GM21825 (cell line): ENCODE measurements at regions not wholly inside any gene's neighbourhood (a gene's known extent, or its start where the extent isn't known, plus 50 kb on each side); places are given as distances from the start of the nearest gene placed in this dataset.
"Not testable (repeated sequence)": the region's sequence is repeated elsewhere in the genome, so short reads cannot be mapped to it uniquely, and the experiment has no call there.

ENCODE experiments used
- ATAC-seq: cut with Tn5 transposase; IDR thresholded peaks from one replicate; pipeline ENCODE4 v1.9.1; 2021; ENCODE audit warnings: mild to moderate bottlenecking, moderate library complexity; ENCODE audit not compliant: unreplicated experiment

- no peak for ATAC-seq
Measured at GRCh38 chr4:149983931-149984330, 94.3 kb upstream of the DCLK2 start.

DNA sequence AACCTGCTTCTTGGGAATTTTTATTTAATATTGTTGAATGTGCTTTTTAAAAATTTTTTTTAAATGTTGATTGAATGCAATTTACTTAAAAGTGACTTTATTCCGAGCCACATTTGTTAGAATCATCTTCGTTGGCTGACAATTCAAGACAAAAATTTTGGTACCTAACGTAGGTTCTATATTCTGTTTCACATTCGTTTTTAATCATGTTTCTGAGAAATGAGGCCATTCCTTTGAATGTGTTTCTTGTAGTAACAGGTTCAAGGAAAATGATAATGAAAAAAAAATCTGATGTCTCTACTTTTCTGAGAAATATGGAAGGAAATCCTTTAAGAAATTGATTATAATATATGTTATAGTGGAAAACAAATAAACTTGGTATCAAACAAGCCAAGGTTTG is 92.3 kb upstream of the DCLK2 start:
- no peak for ATAC-seq

DNA sequence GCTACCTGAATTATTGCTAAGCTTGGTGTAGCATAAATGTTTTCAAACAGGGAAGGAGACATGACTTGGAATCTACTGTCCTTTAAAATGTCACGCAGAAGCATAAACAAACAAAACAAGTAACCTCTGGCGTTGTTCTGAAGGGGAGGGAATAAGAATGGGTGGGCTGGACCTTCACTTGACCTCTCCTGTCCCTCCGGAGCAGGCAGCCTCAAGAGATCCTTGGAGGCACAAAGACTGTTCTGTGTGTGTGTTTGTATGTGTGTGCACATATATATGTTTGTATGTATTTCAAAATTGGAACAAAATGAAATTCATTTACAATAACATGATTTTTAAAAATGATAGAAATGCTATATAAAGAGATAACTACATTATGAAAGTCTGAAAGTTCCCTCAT is 91.3 kb upstream of the DCLK2 start:
- no peak for ATAC-seq

GRCh38 chr4:149987330-149988086 is 90.7 kb upstream of the DCLK2 start:
- no peak for ATAC-seq

DNA sequence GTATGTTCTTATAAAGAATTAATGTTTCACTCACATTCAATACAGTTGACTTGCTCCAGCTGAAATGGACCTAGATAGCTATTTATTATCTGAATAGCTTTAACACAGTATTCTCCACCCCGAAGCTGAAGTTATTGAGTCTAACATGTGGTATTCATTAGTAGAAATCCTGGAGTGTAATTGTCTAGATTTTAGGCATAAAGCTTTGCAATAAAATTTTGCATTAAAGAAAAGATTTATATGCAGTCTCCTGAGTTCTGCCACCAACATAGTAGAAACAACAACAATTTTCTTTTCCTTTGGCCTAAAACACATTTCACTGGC is 90.2 kb upstream of the DCLK2 start:
- ATAC-seq: no peak

GRCh38 chr4:149993030-149993429 is 85.2 kb upstream of the DCLK2 start:
- no peak for ATAC-seq

DNA sequence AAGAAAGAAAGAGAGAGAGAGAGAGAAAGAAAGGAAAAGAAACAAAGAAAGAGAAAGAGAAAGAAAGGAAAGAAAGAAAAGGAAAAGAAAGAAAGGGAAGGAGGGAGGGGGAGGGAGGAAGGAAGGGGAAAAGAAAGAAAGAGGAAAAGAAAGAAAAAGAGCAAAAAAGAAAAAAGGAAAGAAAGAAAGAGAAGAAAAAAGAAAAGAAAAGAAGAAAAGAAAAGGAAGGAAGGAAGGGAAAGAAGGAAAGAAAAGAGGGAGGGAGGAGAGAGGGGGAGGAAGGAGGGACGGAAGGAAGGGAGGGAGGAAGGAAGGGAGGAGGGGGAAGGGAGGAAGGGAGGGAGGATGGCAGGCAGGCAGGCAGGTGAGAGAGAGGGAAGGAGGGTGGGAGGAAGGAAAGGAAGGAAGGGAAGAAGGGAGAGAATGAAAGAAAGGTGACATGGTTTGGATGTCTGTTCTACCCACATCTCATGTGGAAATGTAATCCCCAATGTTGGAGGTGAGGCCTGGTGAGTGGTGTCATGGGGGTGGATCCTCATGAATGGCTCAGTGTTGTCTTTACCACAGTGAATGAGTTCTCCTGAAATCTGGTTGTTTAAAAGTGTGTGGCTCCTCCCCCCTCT is 83.0 kb upstream of the DCLK2 start:
- ATAC-seq: no peak

GRCh38 chr4:149997881-149998421 is 80.3 kb upstream of the DCLK2 start:
- no peak for ATAC-seq

DNA sequence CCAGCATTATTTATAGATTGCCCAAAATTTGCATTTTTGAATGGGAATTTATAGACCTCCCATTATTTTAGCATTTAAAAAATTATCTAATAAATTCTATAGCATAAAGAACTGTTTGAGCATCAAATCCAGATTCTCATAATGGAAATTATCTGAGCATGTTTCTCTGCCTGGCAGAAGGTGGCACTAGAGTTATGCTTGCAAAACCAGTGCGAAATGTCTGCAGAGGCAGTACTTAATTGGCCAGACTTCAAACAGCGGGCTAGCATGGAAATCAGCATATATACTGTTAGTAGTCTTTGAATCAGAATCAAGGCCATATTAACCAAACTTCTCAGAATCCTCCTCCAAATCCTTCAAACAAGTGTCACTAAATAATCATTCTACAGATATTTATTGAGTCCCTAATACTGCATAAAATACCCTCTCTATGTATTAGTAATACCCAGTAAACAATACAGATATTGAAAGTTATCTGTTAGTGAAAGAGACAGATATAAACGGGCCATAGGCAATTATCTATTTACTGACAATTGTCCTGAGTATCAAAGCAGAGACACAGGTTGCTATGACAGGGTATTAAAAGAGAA is 78.7 kb upstream of the DCLK2 start:
- ATAC-seq: no peak

GRCh38 chr4:150001815-150002214 is 76.4 kb upstream of the DCLK2 start:
- ATAC-seq: no peak

DNA sequence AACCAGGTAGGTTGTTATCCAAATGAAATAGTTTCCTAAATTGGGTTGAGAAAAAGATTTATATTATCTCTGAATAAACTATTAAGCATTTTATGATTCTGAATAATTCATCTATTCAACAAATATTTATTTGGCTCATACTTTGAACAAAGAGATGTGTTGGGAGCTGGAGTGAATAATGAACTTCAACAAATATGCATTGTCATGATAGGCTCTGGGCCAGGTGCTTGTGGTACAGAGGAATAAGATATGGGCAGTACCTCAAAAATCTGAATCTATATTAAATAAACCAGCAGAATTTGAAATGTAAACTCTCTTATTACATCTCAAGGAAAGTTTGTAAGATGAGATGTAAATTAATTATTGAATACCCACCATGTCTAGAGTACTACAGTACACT is 75.7 kb upstream of the DCLK2 start:
- no peak for ATAC-seq

DNA sequence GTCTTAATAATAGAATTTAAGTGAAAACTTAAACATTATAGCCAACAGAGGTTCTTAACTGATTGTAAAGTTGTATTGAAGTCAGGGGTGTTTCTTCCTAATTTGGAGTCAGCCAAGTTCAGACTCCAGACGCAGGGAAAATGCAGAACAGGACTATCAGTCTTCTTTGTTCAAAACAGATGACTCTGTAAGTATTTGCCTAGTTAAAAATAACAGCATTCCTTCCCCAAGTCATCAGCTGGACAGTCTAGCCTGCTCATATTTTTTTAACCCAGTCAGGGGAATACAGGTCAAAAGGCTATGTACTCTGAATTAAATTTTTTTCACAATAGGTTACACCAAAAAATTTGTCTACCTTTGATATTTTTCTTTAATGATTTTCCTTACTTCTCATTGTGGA is 73.8 kb upstream of the DCLK2 start:
- no peak for ATAC-seq

DNA sequence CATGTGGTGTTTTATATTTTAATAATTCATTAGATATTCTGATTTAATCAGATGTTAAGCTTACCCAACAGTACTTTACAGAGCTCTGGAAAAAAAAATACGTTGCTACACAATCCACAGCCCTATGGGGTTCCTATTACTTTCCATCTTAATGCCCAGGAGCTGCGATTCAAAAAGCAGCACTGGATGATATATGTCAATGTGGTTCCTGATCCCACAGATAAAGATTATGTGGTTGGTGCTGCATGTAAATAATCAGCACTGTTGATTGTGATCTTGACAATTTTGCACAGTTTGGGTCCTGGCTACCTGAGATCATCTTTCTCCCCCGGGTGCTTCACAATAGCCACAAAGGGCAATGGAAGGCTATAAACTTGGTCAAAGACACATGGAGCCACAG is 72.7 kb upstream of the DCLK2 start:
- no peak for ATAC-seq

DNA sequence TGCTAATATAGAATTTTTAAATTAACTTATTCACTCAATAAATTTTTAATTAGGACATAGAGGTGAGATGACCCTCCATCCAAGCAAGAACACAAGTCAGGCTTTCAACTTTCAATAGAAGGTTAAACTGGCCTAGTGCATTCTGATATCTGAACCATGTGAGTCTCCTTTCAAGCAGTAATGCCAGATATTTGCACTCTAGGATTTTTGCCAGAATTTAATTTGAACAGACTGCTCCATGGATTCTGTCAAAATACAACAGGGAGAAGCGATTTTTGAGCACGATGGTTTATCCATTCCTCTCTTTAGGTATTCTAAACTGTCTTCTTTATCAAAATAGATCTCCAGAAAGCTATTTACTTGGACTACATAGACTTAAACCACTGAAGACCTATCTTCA is 72.0 kb upstream of the DCLK2 start:
- ATAC-seq: no peak

DNA sequence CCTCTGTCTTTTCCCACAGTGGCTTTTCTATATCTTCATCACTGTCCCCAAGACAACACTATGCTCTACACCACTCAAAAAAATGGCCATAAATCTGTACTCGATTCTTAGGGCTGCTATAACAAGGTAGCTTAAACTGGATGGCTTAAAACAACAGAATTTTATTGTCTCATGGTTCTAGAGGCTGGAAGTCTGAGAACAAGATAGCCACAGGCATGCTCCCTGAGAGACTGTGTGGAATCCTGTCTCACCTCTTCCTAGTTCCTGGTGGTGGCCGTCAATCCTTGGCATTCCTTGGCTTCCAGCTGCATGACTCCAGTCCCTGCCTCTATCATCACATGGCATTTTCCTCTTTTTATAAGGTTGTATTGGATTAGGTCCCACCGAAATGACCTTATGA is 70.7 kb upstream of the DCLK2 start:
- ATAC-seq: no peak

DNA sequence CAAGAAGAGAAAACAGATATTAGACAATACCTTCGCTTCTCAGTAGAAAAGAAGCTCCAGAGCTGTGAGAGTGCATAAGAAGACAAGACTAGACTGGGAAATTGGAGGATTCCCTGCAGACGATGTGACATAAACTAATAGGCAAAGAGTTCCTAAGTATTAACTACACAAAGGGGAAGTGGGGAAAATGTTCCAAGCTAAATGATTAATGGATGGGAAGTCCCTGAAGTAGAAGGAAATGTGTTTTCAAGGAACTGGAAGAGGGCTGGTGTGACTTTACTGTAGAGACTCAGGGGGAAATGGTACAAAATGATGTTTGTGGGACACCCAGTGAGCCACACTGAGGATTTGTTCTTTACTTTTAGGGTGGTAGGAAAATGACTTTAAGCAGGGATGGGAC is 69.7 kb upstream of the DCLK2 start:
- no peak for ATAC-seq

- ATAC-seq: no peak
Measured at GRCh38 chr4:150009533-150009932, 68.7 kb upstream of the DCLK2 start.

DNA sequence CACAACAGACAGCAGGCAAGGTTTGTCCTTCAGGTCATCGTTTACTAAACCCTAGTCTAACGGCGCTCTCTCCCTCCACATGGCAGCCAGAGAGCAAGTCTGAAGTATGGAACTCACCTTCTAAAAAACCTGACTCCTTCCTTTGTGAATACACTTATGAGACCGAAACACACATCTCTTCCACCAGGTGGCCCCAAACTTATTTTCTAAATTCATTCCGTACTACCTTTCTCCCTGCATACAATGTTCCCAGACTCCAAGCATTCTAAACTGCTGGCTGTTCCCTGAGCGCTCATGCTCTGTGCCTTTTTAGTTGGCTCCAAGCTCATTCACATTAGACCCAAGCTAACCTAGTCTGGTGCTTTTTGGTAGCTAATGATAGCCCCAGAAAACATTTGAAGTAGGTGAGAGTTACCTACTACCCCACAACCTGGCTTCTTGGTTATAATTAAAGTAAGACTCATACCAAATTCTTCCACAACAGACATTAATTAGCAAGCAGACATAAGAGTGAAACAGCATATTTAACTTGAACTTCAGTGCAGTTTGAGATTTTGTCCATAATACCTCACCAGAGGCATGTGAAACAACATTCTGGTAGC is 67.6 kb upstream of the DCLK2 start:
- no peak for ATAC-seq

- no peak for ATAC-seq
Measured at GRCh38 chr4:150012851-150013360, 65.3 kb upstream of the DCLK2 start.

- not testable (repeated sequence) for ATAC-seq
Measured at GRCh38 chr4:150015910-150016309, 62.3 kb upstream of the DCLK2 start.

DNA sequence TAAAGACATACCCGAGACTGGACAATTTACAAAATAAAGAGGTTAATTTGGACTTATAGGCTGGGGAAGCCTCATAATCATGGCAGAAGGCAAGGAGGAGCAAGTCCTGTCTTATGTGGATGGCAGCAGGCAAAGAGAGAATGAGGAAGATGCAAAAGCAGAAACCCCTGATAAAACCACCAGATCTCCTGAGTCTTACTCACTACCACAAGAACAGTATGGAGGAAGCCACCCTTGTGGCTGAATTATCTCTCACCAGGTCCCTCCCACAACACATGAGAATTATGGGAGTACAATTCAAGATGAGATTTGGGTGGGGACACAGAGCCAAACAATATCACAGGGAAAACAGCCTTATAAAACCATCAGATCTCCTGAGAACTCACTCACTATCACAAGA is 61.6 kb upstream of the DCLK2 start:
- ATAC-seq: not testable (repeated sequence)

- no peak for ATAC-seq
Measured at GRCh38 chr4:150018257-150018656, 60.0 kb upstream of the DCLK2 start.
